ENCODE measurements at regions not wholly inside any gene's neighbourhood (a gene's known extent, or its start where the extent isn't known, plus 50 kb on each side); places are given as distances from the start of the nearest gene placed in this dataset.

DNA sequence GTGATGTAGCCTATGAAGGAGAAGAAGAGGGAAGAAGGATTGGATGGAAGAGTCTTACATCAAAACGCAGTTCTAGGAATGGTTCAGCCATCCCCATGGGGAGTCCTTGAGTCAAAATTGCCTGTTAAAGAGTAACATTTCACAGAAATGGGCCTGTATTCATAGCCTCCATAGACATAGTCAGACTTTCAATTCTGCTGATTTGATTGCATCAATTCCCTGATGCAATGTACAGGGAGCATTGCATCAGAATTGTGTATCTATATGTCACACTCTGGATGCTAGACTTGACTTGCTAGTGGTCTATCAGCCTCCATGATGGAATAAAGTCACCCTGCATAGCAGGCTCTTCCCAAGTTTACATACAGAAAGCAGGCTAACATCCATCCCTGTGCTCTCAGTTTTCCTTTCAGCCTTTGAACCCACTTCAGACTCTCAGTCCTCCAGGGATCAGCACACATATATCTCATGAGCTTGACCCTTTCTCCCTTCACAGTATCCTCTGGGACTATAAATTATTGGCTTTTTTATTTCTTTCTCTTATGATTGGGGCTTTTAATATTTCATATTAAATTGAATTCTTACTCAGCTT, 1111.7 kb upstream of the B3GALT2 start:
- Mint-ChIP-seq H3K4me3 (no peak overlapping the region), H3K9me3 (no peaks in the 10 kb centered on the region), H3K27ac (no peak overlapping the region), H3K27me3 (ENCODE audit: insufficient read depth) (no peaks in the 10 kb centered on the region), H3K36me3 (ENCODE audit: low read depth) (no peaks in the 10 kb centered on the region), H3K4me1 (no peaks in the 10 kb centered on the region)
- no peak for DNase-seq
- Histone ChIP-seq H3K27me3 (ENCODE audit: control insufficient read depth, insufficient read depth, low read length, poor library complexity, severe bottlenecking) (no peaks in the 10 kb centered on the region), H3K36me3 (ENCODE audit: control insufficient read depth, insufficient read depth, low read length) (no peaks in the 10 kb centered on the region), H3K9me3 (ENCODE audit: control insufficient read depth, low read length) (no peaks in the 10 kb centered on the region), H3K27ac (ENCODE audit: low read depth, low read length) (no peak overlapping the region), H3K4me1 (ENCODE audit: control insufficient read depth, insufficient read depth, low read length) (no peaks in the 10 kb centered on the region), H3K9ac (ENCODE audit: extremely low read depth, low read length, poor library complexity, severe bottlenecking) (no peak overlapping the region), H3K4me3 (ENCODE audit: low read length) (no peak overlapping the region)
- 88 to 100% methylated on average over 1 of the region's 1 CpG for WGBS, 2 experiments (ENCODE audit: insufficient coverage in 1 of 2, insufficient read length in 1 of 2)
- TF ChIP-seq, protein P1, sequence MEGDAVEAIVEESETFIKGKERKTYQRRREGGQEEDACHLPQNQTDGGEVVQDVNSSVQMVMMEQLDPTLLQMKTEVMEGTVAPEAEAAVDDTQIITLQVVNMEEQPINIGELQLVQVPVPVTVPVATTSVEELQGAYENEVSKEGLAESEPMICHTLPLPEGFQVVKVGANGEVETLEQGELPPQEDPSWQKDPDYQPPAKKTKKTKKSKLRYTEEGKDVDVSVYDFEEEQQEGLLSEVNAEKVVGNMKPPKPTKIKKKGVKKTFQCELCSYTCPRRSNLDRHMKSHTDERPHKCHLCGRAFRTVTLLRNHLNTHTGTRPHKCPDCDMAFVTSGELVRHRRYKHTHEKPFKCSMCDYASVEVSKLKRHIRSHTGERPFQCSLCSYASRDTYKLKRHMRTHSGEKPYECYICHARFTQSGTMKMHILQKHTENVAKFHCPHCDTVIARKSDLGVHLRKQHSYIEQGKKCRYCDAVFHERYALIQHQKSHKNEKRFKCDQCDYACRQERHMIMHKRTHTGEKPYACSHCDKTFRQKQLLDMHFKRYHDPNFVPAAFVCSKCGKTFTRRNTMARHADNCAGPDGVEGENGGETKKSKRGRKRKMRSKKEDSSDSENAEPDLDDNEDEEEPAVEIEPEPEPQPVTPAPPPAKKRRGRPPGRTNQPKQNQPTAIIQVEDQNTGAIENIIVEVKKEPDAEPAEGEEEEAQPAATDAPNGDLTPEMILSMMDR (conservative IDR thresholded peaks at IDR 0.05), result no peak

DNA sequence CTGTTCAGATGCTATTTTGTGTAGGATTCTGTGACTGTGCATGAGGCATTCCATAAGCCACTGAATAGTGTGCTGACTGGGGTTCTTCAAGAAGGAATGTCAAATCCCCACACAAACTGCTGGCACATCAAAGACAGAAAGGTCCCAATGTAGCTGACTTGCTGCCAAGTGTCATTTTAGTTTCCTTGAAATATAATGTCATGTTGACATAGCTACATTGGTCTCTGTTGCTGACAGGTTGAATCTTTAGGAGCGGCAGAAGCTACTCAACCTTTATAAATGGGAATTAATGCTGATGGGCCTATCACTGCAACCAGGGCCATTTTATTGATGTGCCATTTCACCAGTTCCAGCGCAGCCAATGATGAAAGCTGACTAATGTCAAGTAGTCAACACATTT, 1110.7 kb upstream of the B3GALT2 start:
- no peak overlapping the region for H3K4me3 Mint-ChIP-seq
- Histone ChIP-seq H3K36me3 (ENCODE audit: control insufficient read depth, insufficient read depth, low read length) (no peaks in the 10 kb centered on the region), H3K27me3 (ENCODE audit: control insufficient read depth, insufficient read depth, low read length, poor library complexity, severe bottlenecking) (no peaks in the 10 kb centered on the region), H3K9ac (ENCODE audit: extremely low read depth, low read length, poor library complexity, severe bottlenecking) (no peak overlapping the region), H3K27ac (ENCODE audit: low read depth, low read length) (no peak overlapping the region), H3K9me3 (ENCODE audit: control insufficient read depth, low read length) (no peaks in the 10 kb centered on the region), H3K4me1 (ENCODE audit: control insufficient read depth, insufficient read depth, low read length) (no peaks in the 10 kb centered on the region), H3K4me3 (ENCODE audit: low read length) (no peak overlapping the region)
- 71 to 91% methylated on average over 1 to 2 of the region's 2 CpGs for WGBS, 2 experiments (ENCODE audit: insufficient coverage in 1 of 2, insufficient read length in 1 of 2)
- no peaks in the 10 kb centered on the region for H3K27me3 Mint-ChIP-seq (ENCODE audit: insufficient read depth)
- H3K36me3 Mint-ChIP-seq (ENCODE audit: low read depth), result no peaks in the 10 kb centered on the region
- no peak for DNase-seq
- TF ChIP-seq, protein P1 (conservative IDR thresholded peaks at IDR 0.05), result no peak
- no peaks in the 10 kb centered on the region for H3K9me3 Mint-ChIP-seq
- no peak overlapping the region for H3K27ac Mint-ChIP-seq
- H3K4me1 Mint-ChIP-seq, result no peaks in the 10 kb centered on the region

DNA sequence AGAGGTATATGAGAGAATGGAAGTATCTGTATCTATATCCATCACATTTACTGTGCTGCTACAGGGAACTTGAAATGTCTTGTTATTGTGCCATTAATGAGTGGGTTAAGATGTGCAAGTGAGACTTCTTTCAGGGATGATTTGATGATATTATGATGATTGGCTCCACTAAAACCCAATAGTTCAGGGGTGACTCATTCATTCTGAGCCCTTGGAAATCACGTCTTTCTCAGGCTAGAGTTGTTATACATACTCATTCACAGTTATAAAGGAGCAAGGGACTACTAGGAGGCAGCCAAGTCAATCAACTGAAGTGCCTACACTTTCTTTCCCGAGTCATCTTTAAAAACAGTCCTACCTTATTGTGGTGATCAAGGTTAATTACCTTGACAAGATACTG, 1109.8 kb upstream of the B3GALT2 start:
- Histone ChIP-seq H3K36me3 (ENCODE audit: control insufficient read depth, insufficient read depth, low read length) (no peaks in the 10 kb centered on the region), H3K27ac (ENCODE audit: low read depth, low read length) (no peak overlapping the region), H3K27me3 (ENCODE audit: control insufficient read depth, insufficient read depth, low read length, poor library complexity, severe bottlenecking) (no peaks in the 10 kb centered on the region), H3K4me3 (ENCODE audit: low read length) (no peak overlapping the region), H3K9ac (ENCODE audit: extremely low read depth, low read length, poor library complexity, severe bottlenecking) (no peak overlapping the region), H3K9me3 (ENCODE audit: control insufficient read depth, low read length) (no peaks in the 10 kb centered on the region), H3K4me1 (ENCODE audit: control insufficient read depth, insufficient read depth, low read length) (no peaks in the 10 kb centered on the region)
- WGBS, 2 experiments (ENCODE audit: insufficient coverage in 1 of 2, insufficient read length in 1 of 2), result 60 to 65% methylated on average over 1 to 2 of the region's 2 CpGs
- H3K4me1 Mint-ChIP-seq, result no peaks in the 10 kb centered on the region
- H3K27me3 Mint-ChIP-seq (ENCODE audit: insufficient read depth), result no peaks in the 10 kb centered on the region
- TF ChIP-seq, protein P1 (conservative IDR thresholded peaks at IDR 0.05), result no peak
- H3K9me3 Mint-ChIP-seq, result no peaks in the 10 kb centered on the region
- no peak overlapping the region for H3K27ac Mint-ChIP-seq
- no peak for DNase-seq
- H3K36me3 Mint-ChIP-seq (ENCODE audit: low read depth), result no peaks in the 10 kb centered on the region
- H3K4me3 Mint-ChIP-seq, result no peak overlapping the region
